HG03108 (cell line): ENCODE measurements at regions not wholly inside any gene's neighbourhood (a gene's known extent, or its start where the extent isn't known, plus 50 kb on each side); places are given as distances from the start of the nearest gene placed in this dataset.

Experiments used
- ATAC-seq: cut with Tn5 transposase; IDR thresholded peaks from one replicate; pipeline ENCODE4 v1.9.1; 2021; ENCODE audit warnings: moderate library complexity; ENCODE audit not compliant: unreplicated experiment

GRCh38 chr1:209377995-209378394 is 205.5 kb upstream of the CAMK1G start:
- ATAC-seq, result no peak

GRCh38 chr1:209379280-209379679 is 204.2 kb upstream of the CAMK1G start:
- no peak for ATAC-seq

- no peak for ATAC-seq
Measured at GRCh38 chr1:209380420-209380819, 203.1 kb upstream of the CAMK1G start.

GRCh38 chr1:209382231-209383100 is 201.0 kb upstream of the CAMK1G start:
- ATAC-seq, result no peak

- no peak for ATAC-seq
Measured at GRCh38 chr1:209383422-209383821, 200.1 kb upstream of the CAMK1G start.

- no peak for ATAC-seq
Measured at GRCh38 chr1:209383907-209384709, 199.4 kb upstream of the CAMK1G start.

- ATAC-seq, result no peak
Measured at GRCh38 chr1:209384710-209385550, 198.6 kb upstream of the CAMK1G start.

- ATAC-seq, result no peak
Measured at GRCh38 chr1:209386156-209386555, 197.4 kb upstream of the CAMK1G start.

GRCh38 chr1:209387271-209387968 is 196.1 kb upstream of the CAMK1G start:
- no peak for ATAC-seq

- no peak for ATAC-seq
Measured at GRCh38 chr1:209387969-209388329, 195.6 kb upstream of the CAMK1G start.

- no peak for ATAC-seq
Measured at GRCh38 chr1:209388358-209388757, 195.2 kb upstream of the CAMK1G start.

- ATAC-seq, result no peak
Measured at GRCh38 chr1:209389258-209389657, 194.3 kb upstream of the CAMK1G start.

GRCh38 chr1:209389975-209390374 is 193.5 kb upstream of the CAMK1G start:
- no peak for ATAC-seq

- no peak for ATAC-seq
Measured at GRCh38 chr1:209390764-209391163, 192.8 kb upstream of the CAMK1G start.

- ATAC-seq, result no peak
Measured at GRCh38 chr1:209391792-209392191, 191.7 kb upstream of the CAMK1G start.

- no peak for ATAC-seq
Measured at GRCh38 chr1:209395169-209395568, 188.3 kb upstream of the CAMK1G start.

- ATAC-seq, result no peak
Measured at GRCh38 chr1:209397371-209397770, 186.1 kb upstream of the CAMK1G start.

- ATAC-seq, result no peak
Measured at GRCh38 chr1:209397910-209398309, 185.6 kb upstream of the CAMK1G start.

- no peak for ATAC-seq
Measured at GRCh38 chr1:209398313-209398991, 185.1 kb upstream of the CAMK1G start.

- no peak for ATAC-seq
Measured at GRCh38 chr1:209399800-209400199, 183.7 kb upstream of the CAMK1G start.
